ENCODE measurements at regions not wholly inside any gene's neighbourhood (a gene's known extent, or its start where the extent isn't known, plus 50 kb on each side); places are given as distances from the start of the nearest gene placed in this dataset.

GRCh38 chr12:81949416-81949815, 190.3 kb upstream of the PPFIA2 start:
- BruUV-seq (replicated peaks) = no TSS peak
- TF ChIP-seq EZH2 (IDR thresholded peaks at IDR 0.05; ENCODE audit: borderline replicate concordance, low read depth, low read length, poor library complexity, severe bottlenecking) (no peak), CTCF (conservative IDR thresholded peaks at IDR 0.05; ENCODE audit: low read depth, low read length) (no peak)
- no peaks in the 10 kb centered on the region for H3K27me3 ChIP-seq (replicated peaks; ENCODE audit: insufficient read depth, low read depth, low read length, poor library complexity)
- ChIA-PET POLR2A (ENCODE audit: low non-redundant PET) (no interaction called here), CTCF (no interaction called here)
- no peak for DNase-seq (ENCODE audit: low spot score)
- no peaks in the 10 kb centered on the region for H3K9me3 ChIP-seq (ENCODE audit: low read depth, low read length, poor library complexity, severe bottlenecking)
- no peak overlapping the region for H3K4me3 ChIP-seq (ENCODE audit: low read depth, low read length, poor library complexity, severe bottlenecking)
- H3K27ac ChIP-seq (ENCODE audit: low read depth, low read length, poor library complexity, severe bottlenecking) = no peak overlapping the region
- no peaks in the 10 kb centered on the region for H3K4me1 ChIP-seq (ENCODE audit: insufficient read depth, low read length, poor library complexity, severe bottlenecking)
- intact Hi-C loops (cut with micrococcal nuclease; ENCODE audit: unreplicated experiment) = no loop called here
- H3K36me3 ChIP-seq (ENCODE audit: insufficient read depth, low read length, poor library complexity, severe bottlenecking) = no peaks in the 10 kb centered on the region

- no peaks in the 10 kb centered on the region for H3K4me1 ChIP-seq (ENCODE audit: insufficient read depth, low read length, poor library complexity, severe bottlenecking)
- intact Hi-C loops (cut with micrococcal nuclease; ENCODE audit: unreplicated experiment) = no loop called here
- POLR2A ChIA-PET (ENCODE audit: low non-redundant PET) = no interaction called here
- BruUV-seq (replicated peaks) = no TSS peak
- no peaks in the 10 kb centered on the region for H3K36me3 ChIP-seq (ENCODE audit: insufficient read depth, low read length, poor library complexity, severe bottlenecking)
- no peak overlapping the region for H3K4me3 ChIP-seq (ENCODE audit: low read depth, low read length, poor library complexity, severe bottlenecking)
- CTCF ChIA-PET = no interaction called here
- TF ChIP-seq EZH2 (IDR thresholded peaks at IDR 0.05; ENCODE audit: borderline replicate concordance, low read depth, low read length, poor library complexity, severe bottlenecking) (no peak), CTCF (conservative IDR thresholded peaks at IDR 0.05; ENCODE audit: low read depth, low read length) (no peak)
- no peak overlapping the region for H3K27ac ChIP-seq (ENCODE audit: low read depth, low read length, poor library complexity, severe bottlenecking)
- no peaks in the 10 kb centered on the region for H3K27me3 ChIP-seq (replicated peaks; ENCODE audit: insufficient read depth, low read depth, low read length, poor library complexity)
- no peak for DNase-seq (ENCODE audit: low spot score)
- H3K9me3 ChIP-seq (ENCODE audit: low read depth, low read length, poor library complexity, severe bottlenecking) = no peaks in the 10 kb centered on the region
These were observed 185.7 kb upstream of the PPFIA2 start for GRCh38 chr12:81944886-81945285.

GRCh38 chr12:81942594-81942993, 183.4 kb upstream of the PPFIA2 start:
- CTCF ChIA-PET = no interaction called here
- no peak overlapping the region for H3K4me3 ChIP-seq (ENCODE audit: low read depth, low read length, poor library complexity, severe bottlenecking)
- intact Hi-C loops (cut with micrococcal nuclease; ENCODE audit: unreplicated experiment) = no loop called here
- no TSS peak for BruUV-seq (replicated peaks)
- no peak for DNase-seq (ENCODE audit: low spot score)
- no peaks in the 10 kb centered on the region for H3K36me3 ChIP-seq (ENCODE audit: insufficient read depth, low read length, poor library complexity, severe bottlenecking)
- POLR2A ChIA-PET (ENCODE audit: low non-redundant PET) = no interaction called here
- H3K9me3 ChIP-seq (ENCODE audit: low read depth, low read length, poor library complexity, severe bottlenecking) = no peaks in the 10 kb centered on the region
- no peaks in the 10 kb centered on the region for H3K4me1 ChIP-seq (ENCODE audit: insufficient read depth, low read length, poor library complexity, severe bottlenecking)
- TF ChIP-seq EZH2 (IDR thresholded peaks at IDR 0.05; ENCODE audit: borderline replicate concordance, low read depth, low read length, poor library complexity, severe bottlenecking) = no peak
- TF ChIP-seq CTCF (conservative IDR thresholded peaks at IDR 0.05; ENCODE audit: low read depth, low read length) = no peak
- H3K27ac ChIP-seq (ENCODE audit: low read depth, low read length, poor library complexity, severe bottlenecking) = no peak overlapping the region
- H3K27me3 ChIP-seq (replicated peaks; ENCODE audit: insufficient read depth, low read depth, low read length, poor library complexity) = no peaks in the 10 kb centered on the region

Data from A673 (cell line).